HG03064 (cell line): ENCODE measurements at regions not wholly inside any gene's neighbourhood (a gene's known extent, or its start where the extent isn't known, plus 50 kb on each side); places are given as distances from the start of the nearest gene placed in this dataset.

Source experiments
- ATAC-seq: cut with Tn5 transposase; IDR thresholded peaks from one replicate; pipeline ENCODE4 v1.9.1; 2021; ENCODE audit warnings: low read depth; ENCODE audit not compliant: unreplicated experiment

- ATAC-seq: no peak
These were observed 140.4 kb upstream of the RPS23 start for GRCh38 chr5:82418608-82418950.

- ATAC-seq: no peak
These were observed 139.8 kb upstream of the RPS23 start for GRCh38 chr5:82417776-82418607.

- ATAC-seq: no peak
These were observed 138.4 kb upstream of the RPS23 start for GRCh38 chr5:82416512-82416911.

- no peak for ATAC-seq
These were observed 135.9 kb upstream of the RPS23 start for GRCh38 chr5:82414041-82414388.

- ATAC-seq: no peak
These were observed 135.3 kb upstream of the RPS23 start for GRCh38 chr5:82413302-82414040.

- no peak for ATAC-seq
These were observed 129.9 kb upstream of the RPS23 start for GRCh38 chr5:82408033-82408432.

GRCh38 chr5:82406205-82406773 lies 128.1 kb upstream of the RPS23 start:
- ATAC-seq: no peak

- no peak for ATAC-seq
These were observed 127.6 kb upstream of the RPS23 start for GRCh38 chr5:82405618-82406204.

GRCh38 chr5:82405161-82405560 lies 127.0 kb upstream of the RPS23 start:
- ATAC-seq: no peak

- no peak for ATAC-seq
These were observed 126.3 kb upstream of the RPS23 start for GRCh38 chr5:82404382-82404945.

- no peak for ATAC-seq
These were observed 125.6 kb upstream of the RPS23 start for GRCh38 chr5:82403724-82404123.

GRCh38 chr5:82403026-82403425 lies 124.9 kb upstream of the RPS23 start:
- ATAC-seq: no peak

- no peak for ATAC-seq
These were observed 121.0 kb upstream of the RPS23 start for GRCh38 chr5:82399111-82399510.

- no peak for ATAC-seq
These were observed 119.7 kb upstream of the RPS23 start for GRCh38 chr5:82397741-82398320.

- ATAC-seq: no peak
These were observed 118.8 kb upstream of the RPS23 start for GRCh38 chr5:82396871-82397514.

GRCh38 chr5:82396396-82396795 lies 118.2 kb upstream of the RPS23 start:
- no peak for ATAC-seq

GRCh38 chr5:82393951-82394350 lies 115.8 kb upstream of the RPS23 start:
- ATAC-seq: no peak

- no peak for ATAC-seq
These were observed 111.9 kb upstream of the RPS23 start for GRCh38 chr5:82390088-82390487.

GRCh38 chr5:82389347-82389746 lies 111.2 kb upstream of the RPS23 start:
- ATAC-seq: no peak

GRCh38 chr5:82388181-82388580 lies 110.0 kb upstream of the RPS23 start:
- ATAC-seq: no peak
